ENCODE measurements at regions not wholly inside any gene's neighbourhood (a gene's known extent, or its start where the extent isn't known, plus 50 kb on each side); places are given as distances from the start of the nearest gene placed in this dataset.

DNA sequence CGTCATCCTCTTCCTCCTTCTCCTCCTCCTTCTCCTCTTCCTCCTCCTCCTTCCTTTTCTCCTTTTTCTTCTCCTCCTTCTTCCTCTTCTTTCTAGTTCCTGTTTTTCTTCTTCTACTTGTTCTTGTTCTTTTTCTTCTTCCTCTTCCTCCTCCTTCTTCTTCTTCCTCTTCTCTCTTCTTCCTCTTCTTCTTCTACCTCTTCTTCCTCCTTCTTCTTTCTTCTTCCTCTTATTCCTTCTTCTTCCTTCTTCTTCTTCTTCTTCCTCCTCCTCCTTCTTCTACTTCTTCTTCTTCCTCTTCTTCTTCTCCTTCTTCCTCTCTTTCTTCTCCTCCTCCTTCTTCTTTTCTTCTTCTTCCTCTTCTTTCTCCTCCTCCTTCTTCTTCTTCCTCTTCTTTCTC is 310.2 kb upstream of the LMCD1 start:
- Histone ChIP-seq H3K27me3 (ENCODE audit: control insufficient read depth in 5 of 5, insufficient read depth in 4 of 5, low read length in 5 of 5) (no peaks in the 10 kb centered on the region), H3K36me3 (ENCODE audit: control insufficient read depth in 5 of 5, insufficient read depth in 5 of 5, low read length in 5 of 5) (no peaks in the 10 kb centered on the region), H3K4me3 (ENCODE audit: low read depth in 1 of 5, low read length in 5 of 5) (no peak overlapping the region), H3K9ac (ENCODE audit: low read length in 5 of 5) (no peak overlapping the region), H3K9me3 (ENCODE audit: control insufficient read depth in 5 of 5, low read length in 5 of 5) (peaks cover 0 to 5% (median 0%) of the 10 kb centered on the region in 5 donors), H3K4me1 (ENCODE audit: control insufficient read depth in 5 of 5, insufficient read depth in 5 of 5, low read length in 5 of 5) (no peaks in the 10 kb centered on the region), H3K27ac (ENCODE audit: low read depth, low read length) (no peak overlapping the region)

DNA sequence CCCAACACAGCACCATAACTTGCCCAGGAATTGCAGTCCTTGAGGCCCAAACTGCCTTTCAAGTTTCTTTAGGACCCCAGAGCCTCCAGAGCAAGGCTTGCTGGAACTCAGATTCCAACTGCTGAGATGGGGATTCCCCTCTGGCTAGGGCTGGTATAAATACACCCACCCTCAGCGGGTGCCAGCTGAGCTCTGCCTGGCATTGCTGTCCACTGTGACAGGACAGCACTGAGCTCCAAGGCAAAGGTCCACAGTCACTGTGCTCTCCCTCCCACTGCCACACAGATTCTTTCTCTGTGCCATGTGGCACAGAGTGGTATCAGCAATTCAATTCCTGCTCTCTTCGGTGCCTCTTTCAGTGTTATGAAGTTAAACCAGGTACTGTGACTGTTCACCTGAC is 304.2 kb upstream of the LMCD1 start:
- H3K36me3 ChIP-seq (ENCODE audit: control insufficient read depth in 5 of 5, insufficient read depth in 5 of 5, low read length in 5 of 5): no peaks in the 10 kb centered on the region
- peaks cover 0 to 5% (median 0%) of the 10 kb centered on the region in 5 donors for H3K9me3 ChIP-seq (ENCODE audit: control insufficient read depth in 5 of 5, low read length in 5 of 5)
- no peaks in the 10 kb centered on the region for H3K27me3 ChIP-seq (ENCODE audit: control insufficient read depth in 5 of 5, insufficient read depth in 4 of 5, low read length in 5 of 5)
- H3K9ac ChIP-seq (ENCODE audit: low read length in 5 of 5): no peak overlapping the region
- H3K4me3 ChIP-seq (ENCODE audit: low read depth in 1 of 5, low read length in 5 of 5): no peak overlapping the region
- no peak overlapping the region for H3K27ac ChIP-seq (ENCODE audit: low read depth, low read length)
- peaks cover 0 to 14% (median 10%) of the 10 kb centered on the region in 5 donors for H3K4me1 ChIP-seq (ENCODE audit: control insufficient read depth in 5 of 5, insufficient read depth in 5 of 5, low read length in 5 of 5)

DNA sequence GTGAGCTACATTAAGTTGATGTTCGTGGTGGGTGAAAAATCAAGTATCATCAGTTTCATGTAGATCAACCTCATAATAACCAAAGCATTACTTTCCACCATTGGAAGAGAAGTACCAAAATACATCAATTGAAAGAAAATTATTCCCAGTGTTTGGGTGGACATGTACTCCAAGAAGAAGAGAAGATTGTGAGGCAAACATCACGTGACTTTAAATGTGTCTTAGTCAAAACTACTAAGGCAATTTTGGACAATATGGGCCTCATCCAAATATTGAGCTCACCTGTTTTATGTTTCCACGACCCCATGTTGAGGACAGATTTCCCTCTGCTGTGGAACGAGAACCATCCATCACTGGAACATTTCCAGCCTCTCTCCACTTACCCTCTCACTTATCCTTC is 303.0 kb upstream of the LMCD1 start:
- no peaks in the 10 kb centered on the region for H3K36me3 ChIP-seq (ENCODE audit: control insufficient read depth in 5 of 5, insufficient read depth in 5 of 5, low read length in 5 of 5)
- no peak overlapping the region for H3K4me3 ChIP-seq (ENCODE audit: low read depth in 1 of 5, low read length in 5 of 5)
- H3K9ac ChIP-seq (ENCODE audit: low read length in 5 of 5): no peak overlapping the region
- no peak overlapping the region for H3K27ac ChIP-seq (ENCODE audit: low read depth, low read length)
- H3K4me1 ChIP-seq (ENCODE audit: control insufficient read depth in 5 of 5, insufficient read depth in 5 of 5, low read length in 5 of 5): peaks cover 0 to 15% (median 12%) of the 10 kb centered on the region in 5 donors
- H3K27me3 ChIP-seq (ENCODE audit: control insufficient read depth in 5 of 5, insufficient read depth in 4 of 5, low read length in 5 of 5): no peaks in the 10 kb centered on the region
- H3K9me3 ChIP-seq (ENCODE audit: control insufficient read depth in 5 of 5, low read length in 5 of 5): peaks cover 0 to 5% (median 0%) of the 10 kb centered on the region in 5 donors

DNA sequence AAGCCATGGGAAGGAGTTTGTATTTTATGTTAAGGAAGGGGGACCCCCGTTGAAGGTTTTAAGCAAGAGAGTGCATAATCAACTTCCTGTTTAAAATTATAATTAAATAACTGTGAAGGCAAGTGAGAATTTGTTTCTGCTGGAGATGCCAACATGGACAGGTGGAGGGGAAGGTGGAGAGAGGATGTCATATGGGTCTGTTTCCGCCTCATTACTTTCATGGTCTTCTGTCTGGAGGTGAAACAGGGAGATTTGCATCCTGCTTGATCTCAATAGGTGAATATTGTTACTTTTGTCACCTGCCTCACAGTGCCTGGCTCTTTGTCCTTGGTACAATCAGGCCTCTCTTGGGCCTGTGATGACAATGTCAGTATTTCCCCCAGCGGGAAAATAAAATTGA is 300.6 kb upstream of the LMCD1 start:
- no peaks in the 10 kb centered on the region for H3K9me3 ChIP-seq (ENCODE audit: control insufficient read depth in 5 of 5, low read length in 5 of 5)
- H3K9ac ChIP-seq (ENCODE audit: low read length in 5 of 5): no peak overlapping the region
- no peak overlapping the region for H3K4me3 ChIP-seq (ENCODE audit: low read depth in 1 of 5, low read length in 5 of 5)

DNA sequence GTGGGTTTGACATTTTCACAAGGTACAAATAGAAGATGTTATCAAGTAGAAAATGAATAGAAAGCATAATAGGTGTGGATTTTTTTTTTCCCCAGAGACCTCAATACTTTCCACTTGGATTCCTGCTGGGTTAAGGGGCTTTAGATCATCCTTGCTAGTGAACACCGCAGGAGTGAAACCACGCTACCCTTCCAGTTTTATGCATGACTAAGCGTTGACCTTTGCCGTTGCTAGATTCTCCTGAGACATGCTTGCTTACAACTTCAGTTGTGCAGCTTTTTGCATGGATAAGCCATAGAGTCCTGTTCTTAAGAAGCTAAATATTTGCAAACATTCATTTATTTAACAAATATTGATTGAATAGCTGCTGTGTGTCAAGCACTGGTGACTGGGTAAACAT is 299.7 kb upstream of the LMCD1 start:
- Histone ChIP-seq H3K27ac (ENCODE audit: low read depth, low read length) (no peak overlapping the region), H3K9ac (ENCODE audit: low read length in 5 of 5) (no peak overlapping the region), H3K4me1 (ENCODE audit: control insufficient read depth in 5 of 5, insufficient read depth in 5 of 5, low read length in 5 of 5) (peaks cover 0 to 18% (median 12%) of the 10 kb centered on the region in 5 donors), H3K4me3 (ENCODE audit: low read depth in 1 of 5, low read length in 5 of 5) (no peak overlapping the region), H3K27me3 (ENCODE audit: control insufficient read depth in 5 of 5, insufficient read depth in 4 of 5, low read length in 5 of 5) (no peaks in the 10 kb centered on the region), H3K36me3 (ENCODE audit: control insufficient read depth in 5 of 5, insufficient read depth in 5 of 5, low read length in 5 of 5) (no peaks in the 10 kb centered on the region), H3K9me3 (ENCODE audit: control insufficient read depth in 5 of 5, low read length in 5 of 5) (no peaks in the 10 kb centered on the region)

More for the DNA sequence above, 300.6 kb upstream of the LMCD1 start:
- Histone ChIP-seq H3K4me1 (ENCODE audit: control insufficient read depth in 5 of 5, insufficient read depth in 5 of 5, low read length in 5 of 5) (peaks cover 0 to 18% (median 12%) of the 10 kb centered on the region in 5 donors), H3K27me3 (ENCODE audit: control insufficient read depth in 5 of 5, insufficient read depth in 4 of 5, low read length in 5 of 5) (no peaks in the 10 kb centered on the region), H3K27ac (ENCODE audit: low read depth, low read length) (no peak overlapping the region), H3K36me3 (ENCODE audit: control insufficient read depth in 5 of 5, insufficient read depth in 5 of 5, low read length in 5 of 5) (no peaks in the 10 kb centered on the region)

DNA sequence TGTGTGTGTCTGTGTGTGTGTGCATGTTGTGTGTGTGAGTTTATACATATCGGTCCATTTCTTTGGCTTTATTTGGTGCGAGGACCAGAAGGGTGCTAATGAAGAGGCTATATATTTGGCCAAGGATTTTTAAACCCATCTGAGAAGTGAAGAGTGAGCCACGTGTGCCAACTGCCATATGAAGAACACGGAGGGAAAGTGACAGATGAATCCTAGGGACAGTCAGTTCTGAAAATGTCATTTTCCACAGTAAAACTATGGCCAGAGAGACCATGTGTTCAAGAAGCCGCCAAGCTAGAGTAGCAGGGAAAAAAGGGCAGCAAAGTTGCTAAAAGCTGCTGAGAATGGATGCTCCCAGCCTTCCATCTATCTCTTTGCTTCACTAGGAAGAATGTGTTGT is 297.3 kb upstream of the LMCD1 start:
- Histone ChIP-seq H3K4me3 (ENCODE audit: low read depth in 1 of 5, low read length in 5 of 5) (no peak overlapping the region), H3K4me1 (ENCODE audit: control insufficient read depth in 5 of 5, insufficient read depth in 5 of 5, low read length in 5 of 5) (peaks cover 0 to 14% (median 10%) of the 10 kb centered on the region in 5 donors), H3K27ac (ENCODE audit: low read depth, low read length) (no peak overlapping the region), H3K9me3 (ENCODE audit: control insufficient read depth in 5 of 5, low read length in 5 of 5) (no peaks in the 10 kb centered on the region), H3K9ac (ENCODE audit: low read length in 5 of 5) (no peak overlapping the region), H3K27me3 (ENCODE audit: control insufficient read depth in 5 of 5, insufficient read depth in 4 of 5, low read length in 5 of 5) (no peaks in the 10 kb centered on the region), H3K36me3 (ENCODE audit: control insufficient read depth in 5 of 5, insufficient read depth in 5 of 5, low read length in 5 of 5) (no peaks in the 10 kb centered on the region)

DNA sequence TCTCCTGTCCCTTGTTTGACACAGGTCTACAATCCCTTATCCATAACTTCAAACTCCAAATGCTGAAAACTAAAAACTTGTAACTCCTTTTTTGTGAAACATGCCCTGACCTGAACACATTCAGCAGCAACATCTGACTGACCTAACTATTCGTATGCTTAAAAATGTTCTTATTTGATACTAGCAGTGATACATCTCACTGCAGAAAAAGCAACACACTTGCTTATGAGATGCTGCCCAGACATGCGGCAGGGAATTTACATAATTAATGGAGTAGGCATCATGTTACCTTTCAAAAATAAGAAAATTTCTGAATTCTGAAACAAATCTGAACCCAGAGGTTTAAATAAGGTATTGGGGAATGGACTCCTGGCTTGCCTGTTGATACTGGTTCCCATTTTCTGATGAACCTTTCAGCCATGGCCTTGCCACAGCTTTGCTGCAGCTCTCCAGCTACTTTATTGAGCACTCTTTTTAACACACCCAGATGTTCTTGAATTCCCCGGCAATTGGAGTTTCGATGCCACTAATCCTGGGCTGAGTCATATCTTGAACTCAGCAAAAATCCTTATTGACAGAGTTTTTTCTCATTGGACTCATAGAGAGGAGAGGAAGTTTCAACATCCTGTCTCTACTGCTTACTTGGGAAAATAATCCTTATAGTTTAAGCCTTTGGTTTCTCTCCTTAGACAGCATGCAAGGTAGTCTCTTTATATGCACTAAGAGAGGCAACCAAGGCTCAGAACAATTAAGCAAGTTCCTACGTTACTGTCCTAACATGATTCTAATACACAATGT is 296.6 kb upstream of the LMCD1 start:
- H3K9ac ChIP-seq (ENCODE audit: low read length in 5 of 5): no peak overlapping the region
- no peaks in the 10 kb centered on the region for H3K27me3 ChIP-seq (ENCODE audit: control insufficient read depth in 5 of 5, insufficient read depth in 4 of 5, low read length in 5 of 5)
- no peak overlapping the region for H3K4me3 ChIP-seq (ENCODE audit: low read depth in 1 of 5, low read length in 5 of 5)
- H3K36me3 ChIP-seq (ENCODE audit: control insufficient read depth in 5 of 5, insufficient read depth in 5 of 5, low read length in 5 of 5): no peaks in the 10 kb centered on the region
- peaks cover 0 to 14% (median 10%) of the 10 kb centered on the region in 5 donors for H3K4me1 ChIP-seq (ENCODE audit: control insufficient read depth in 5 of 5, insufficient read depth in 5 of 5, low read length in 5 of 5)
- no peak overlapping the region for H3K27ac ChIP-seq (ENCODE audit: low read depth, low read length)
- no peaks in the 10 kb centered on the region for H3K9me3 ChIP-seq (ENCODE audit: control insufficient read depth in 5 of 5, low read length in 5 of 5)

DNA sequence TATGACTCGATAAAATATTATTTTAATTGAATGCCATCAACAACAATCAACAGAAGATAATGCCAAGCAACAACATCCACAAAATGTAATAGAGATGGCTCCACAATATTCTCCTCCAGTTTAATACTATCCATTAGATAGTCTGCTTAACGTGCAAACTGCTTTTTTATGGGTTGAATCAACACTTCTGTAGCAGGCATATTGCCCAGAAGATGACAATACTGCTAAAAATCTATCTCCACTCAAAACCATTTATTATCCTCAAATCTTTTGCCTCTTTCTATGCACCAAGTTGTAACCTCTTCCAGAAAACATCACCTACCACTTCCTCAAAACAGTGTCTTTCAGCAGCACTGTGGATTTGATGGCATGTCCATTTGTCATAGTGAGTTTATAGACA is 295.7 kb upstream of the LMCD1 start:
- H3K9ac ChIP-seq (ENCODE audit: low read length in 5 of 5): no peak overlapping the region
- no peaks in the 10 kb centered on the region for H3K36me3 ChIP-seq (ENCODE audit: control insufficient read depth in 5 of 5, insufficient read depth in 5 of 5, low read length in 5 of 5)
- no peak overlapping the region for H3K4me3 ChIP-seq (ENCODE audit: low read depth in 1 of 5, low read length in 5 of 5)
- no peaks in the 10 kb centered on the region for H3K9me3 ChIP-seq (ENCODE audit: control insufficient read depth in 5 of 5, low read length in 5 of 5)
- no peak overlapping the region for H3K27ac ChIP-seq (ENCODE audit: low read depth, low read length)
- no peaks in the 10 kb centered on the region for H3K27me3 ChIP-seq (ENCODE audit: control insufficient read depth in 5 of 5, insufficient read depth in 4 of 5, low read length in 5 of 5)
- H3K4me1 ChIP-seq (ENCODE audit: control insufficient read depth in 5 of 5, insufficient read depth in 5 of 5, low read length in 5 of 5): peaks cover 0 to 14% (median 10%) of the 10 kb centered on the region in 5 donors

DNA sequence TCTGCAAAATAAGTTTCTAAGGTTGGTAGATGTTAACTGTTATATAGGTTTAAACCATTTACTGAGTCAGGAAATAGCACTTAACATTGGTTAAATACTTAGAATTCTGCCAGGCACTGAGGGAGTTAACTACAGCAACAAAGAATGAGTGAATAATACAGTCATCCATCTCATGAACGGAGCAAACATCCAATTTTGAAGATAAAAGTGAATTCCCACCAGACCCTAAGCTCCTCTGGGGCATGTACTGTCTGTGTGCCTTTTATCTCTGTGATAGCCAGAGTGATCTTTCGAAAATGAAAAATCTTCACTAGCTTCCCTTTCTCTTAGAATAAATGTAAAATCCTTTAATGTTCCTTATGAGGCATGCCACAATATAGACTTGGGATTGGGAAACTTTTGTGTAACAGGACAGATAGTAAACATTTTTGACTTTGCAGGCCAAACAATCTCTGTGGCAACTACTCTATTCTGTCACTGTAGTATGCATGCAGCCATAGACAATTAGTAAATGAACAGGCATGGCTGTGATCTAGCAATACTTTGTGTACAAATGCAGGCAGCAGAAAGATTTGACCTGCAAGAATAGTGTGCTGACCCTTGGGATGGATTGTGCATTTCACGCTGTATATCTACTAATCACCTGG is 294.5 kb upstream of the LMCD1 start:
- no peaks in the 10 kb centered on the region for H3K9me3 ChIP-seq (ENCODE audit: control insufficient read depth in 5 of 5, low read length in 5 of 5)
- H3K27ac ChIP-seq (ENCODE audit: low read depth, low read length): no peak overlapping the region
- H3K27me3 ChIP-seq (ENCODE audit: control insufficient read depth in 5 of 5, insufficient read depth in 4 of 5, low read length in 5 of 5): no peaks in the 10 kb centered on the region
- peaks cover 0 to 6% (median 4%) of the 10 kb centered on the region in 5 donors for H3K4me1 ChIP-seq (ENCODE audit: control insufficient read depth in 5 of 5, insufficient read depth in 5 of 5, low read length in 5 of 5)
- H3K4me3 ChIP-seq (ENCODE audit: low read depth in 1 of 5, low read length in 5 of 5): no peak overlapping the region
- no peaks in the 10 kb centered on the region for H3K36me3 ChIP-seq (ENCODE audit: control insufficient read depth in 5 of 5, insufficient read depth in 5 of 5, low read length in 5 of 5)
- H3K9ac ChIP-seq (ENCODE audit: low read length in 5 of 5): no peak overlapping the region

DNA sequence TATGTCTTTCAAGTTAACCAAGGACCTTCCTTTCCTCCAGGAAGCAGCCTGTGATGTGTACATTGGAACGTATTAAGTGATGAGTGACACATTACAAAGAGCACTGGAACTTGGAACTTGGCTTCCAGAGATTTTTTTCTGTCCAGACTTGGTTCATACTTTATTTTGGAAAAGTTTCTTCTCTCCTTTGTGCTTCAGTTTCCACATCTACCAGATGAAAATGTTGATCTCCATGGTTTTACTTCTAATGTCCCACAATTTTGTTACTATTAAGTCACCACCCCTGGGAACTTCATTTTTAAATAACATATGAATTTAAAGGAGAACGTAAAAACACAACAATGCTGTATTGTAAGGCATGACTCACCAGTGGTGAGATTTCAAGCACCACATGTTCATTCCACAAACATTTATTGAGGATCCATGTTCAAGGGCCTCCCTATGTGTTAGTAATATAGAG is 290.7 kb upstream of the LMCD1 start:
- no peak overlapping the region for H3K9ac ChIP-seq (ENCODE audit: low read length in 5 of 5)
- H3K4me1 ChIP-seq (ENCODE audit: control insufficient read depth in 5 of 5, insufficient read depth in 5 of 5, low read length in 5 of 5): no peaks in the 10 kb centered on the region
- no peak overlapping the region for H3K27ac ChIP-seq (ENCODE audit: low read depth, low read length)
- no peak overlapping the region for H3K4me3 ChIP-seq (ENCODE audit: low read depth in 1 of 5, low read length in 5 of 5)
- H3K27me3 ChIP-seq (ENCODE audit: control insufficient read depth in 5 of 5, insufficient read depth in 4 of 5, low read length in 5 of 5): no peaks in the 10 kb centered on the region
- no peaks in the 10 kb centered on the region for H3K9me3 ChIP-seq (ENCODE audit: control insufficient read depth in 5 of 5, low read length in 5 of 5)
- H3K36me3 ChIP-seq (ENCODE audit: control insufficient read depth in 5 of 5, insufficient read depth in 5 of 5, low read length in 5 of 5): no peaks in the 10 kb centered on the region

All from subcutaneous abdominal adipose tissue (tissue), 5 donors.